Coronary artery (tissue), 2 donors: ENCODE measurements at regions not wholly inside any gene's neighbourhood (a gene's known extent, or its start where the extent isn't known, plus 50 kb on each side); places are given as distances from the start of the nearest gene placed in this dataset.
"Not testable (repeated sequence)": the region's sequence is repeated elsewhere in the genome, so short reads cannot be mapped to it uniquely, and the experiment has no call there.

Source experiments
- DNase-seq: peaks from one replicate; pipeline ENCODE4 v3.0.0-alpha.2; 2017; ENCODE audit warnings: low spot score
- H3K27ac ChIP-seq, 2 donors: fragments of 200-600 bp; sonication (generic); one replicate each; pipeline ENCODE4 v1.5.1; 2016 to 2019
- H3K4me3 ChIP-seq: fragments of 200-600 bp; sonication (generic); 2 replicates; pipeline ENCODE4 v1.5.1; 2016; ENCODE audit warnings: mild to moderate bottlenecking, moderate library complexity
- TF ChIP-seq, protein P1 (sequence below): fragments of 200-600 bp; sonication (generic); IDR thresholded peaks from one replicate; pipeline ENCODE4 v1.5.1; 2019; ENCODE audit warnings: antibody characterized with exemption

DNA sequence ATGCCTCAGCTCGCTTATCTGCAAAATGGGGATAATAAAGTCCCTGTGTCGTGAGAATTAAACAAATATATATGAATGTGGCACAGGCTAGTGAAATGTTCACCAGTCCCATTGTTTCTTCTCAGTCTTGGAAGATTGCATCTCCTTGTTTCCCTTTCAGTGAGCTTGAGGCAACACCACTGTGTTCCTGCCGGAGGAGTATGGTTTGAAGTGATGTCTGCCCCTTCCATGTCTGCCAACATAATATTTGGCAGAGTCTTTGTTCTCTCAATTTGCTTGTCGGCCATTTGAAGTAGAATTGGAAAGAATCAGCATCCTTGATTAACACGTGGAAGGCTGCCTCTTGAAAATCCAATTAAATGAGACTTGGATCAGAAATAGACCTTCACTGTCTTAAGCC, 1088.5 kb upstream of the INTU start:
- Histone ChIP-seq H3K27ac (no peak overlapping the region), H3K4me3 (no peak overlapping the region)
- no peak for DNase-seq
- TF ChIP-seq, protein P1, sequence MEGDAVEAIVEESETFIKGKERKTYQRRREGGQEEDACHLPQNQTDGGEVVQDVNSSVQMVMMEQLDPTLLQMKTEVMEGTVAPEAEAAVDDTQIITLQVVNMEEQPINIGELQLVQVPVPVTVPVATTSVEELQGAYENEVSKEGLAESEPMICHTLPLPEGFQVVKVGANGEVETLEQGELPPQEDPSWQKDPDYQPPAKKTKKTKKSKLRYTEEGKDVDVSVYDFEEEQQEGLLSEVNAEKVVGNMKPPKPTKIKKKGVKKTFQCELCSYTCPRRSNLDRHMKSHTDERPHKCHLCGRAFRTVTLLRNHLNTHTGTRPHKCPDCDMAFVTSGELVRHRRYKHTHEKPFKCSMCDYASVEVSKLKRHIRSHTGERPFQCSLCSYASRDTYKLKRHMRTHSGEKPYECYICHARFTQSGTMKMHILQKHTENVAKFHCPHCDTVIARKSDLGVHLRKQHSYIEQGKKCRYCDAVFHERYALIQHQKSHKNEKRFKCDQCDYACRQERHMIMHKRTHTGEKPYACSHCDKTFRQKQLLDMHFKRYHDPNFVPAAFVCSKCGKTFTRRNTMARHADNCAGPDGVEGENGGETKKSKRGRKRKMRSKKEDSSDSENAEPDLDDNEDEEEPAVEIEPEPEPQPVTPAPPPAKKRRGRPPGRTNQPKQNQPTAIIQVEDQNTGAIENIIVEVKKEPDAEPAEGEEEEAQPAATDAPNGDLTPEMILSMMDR, result no peak

DNA sequence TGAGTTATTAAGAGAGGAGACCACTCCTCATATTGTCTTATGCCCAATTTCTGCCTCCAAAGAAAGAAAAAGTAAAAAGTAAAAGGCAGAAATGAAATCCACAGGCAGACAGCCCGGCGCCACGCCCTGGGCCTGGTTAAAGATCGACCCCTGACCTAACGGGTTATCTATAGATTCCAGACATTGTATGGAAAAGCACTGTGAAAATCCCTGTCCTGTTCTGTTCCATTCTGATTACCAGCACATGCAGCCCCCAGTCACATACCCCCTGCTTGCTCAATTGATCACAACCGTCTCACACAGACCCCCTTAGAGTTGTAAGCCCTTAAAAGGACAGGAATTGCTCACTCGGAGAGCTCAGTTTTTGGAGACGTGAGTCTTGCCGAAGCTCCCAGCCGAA, 1086.6 kb upstream of the INTU start:
- not testable (repeated sequence) for H3K4me3 ChIP-seq, DNase-seq, H3K27ac ChIP-seq

DNA sequence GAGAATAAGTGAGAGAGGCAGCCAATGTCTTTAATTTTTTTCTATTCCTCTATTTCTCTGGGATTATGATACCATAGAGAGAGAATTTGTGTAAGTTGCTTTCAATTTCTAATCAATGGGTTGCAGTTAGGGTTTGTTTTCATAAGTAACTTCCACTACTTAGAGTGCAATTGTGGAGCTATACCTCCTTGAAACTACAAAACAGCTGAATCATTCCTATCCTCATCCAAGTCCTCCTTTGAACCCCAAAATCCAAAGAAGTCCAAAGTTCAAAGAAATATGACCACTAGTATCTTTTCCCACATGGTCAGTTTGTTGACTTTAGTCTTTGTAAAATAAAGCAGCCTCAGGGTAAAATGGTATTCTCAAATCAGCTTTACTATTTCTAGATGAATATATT, 1085.4 kb upstream of the INTU start:
- DNase-seq, result no peak
- TF ChIP-seq, protein P1, result no peak
- H3K4me3 ChIP-seq, result no peak overlapping the region
- no peak overlapping the region for H3K27ac ChIP-seq

DNA sequence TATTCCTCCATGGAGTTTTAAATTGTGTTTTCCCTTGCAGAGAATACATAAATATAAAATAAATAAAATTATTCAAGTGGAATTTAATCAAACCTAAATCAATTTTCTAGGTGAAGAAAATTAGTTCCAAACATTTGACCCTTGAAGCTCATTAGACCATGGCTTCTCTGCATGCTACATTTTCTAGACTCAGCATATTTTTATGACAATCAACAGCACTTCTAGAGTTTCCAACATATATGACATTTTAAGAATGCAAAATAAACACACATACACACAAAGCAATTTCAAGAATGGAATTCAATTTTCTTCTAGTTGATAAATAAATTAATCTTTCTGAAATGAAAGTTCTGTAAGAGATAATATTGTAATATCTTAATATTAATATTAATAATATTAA, 1083.9 kb upstream of the INTU start:
- H3K27ac ChIP-seq, result no peak overlapping the region
- DNase-seq, result no peak
- TF ChIP-seq, protein P1, result no peak
- no peak overlapping the region for H3K4me3 ChIP-seq

DNA sequence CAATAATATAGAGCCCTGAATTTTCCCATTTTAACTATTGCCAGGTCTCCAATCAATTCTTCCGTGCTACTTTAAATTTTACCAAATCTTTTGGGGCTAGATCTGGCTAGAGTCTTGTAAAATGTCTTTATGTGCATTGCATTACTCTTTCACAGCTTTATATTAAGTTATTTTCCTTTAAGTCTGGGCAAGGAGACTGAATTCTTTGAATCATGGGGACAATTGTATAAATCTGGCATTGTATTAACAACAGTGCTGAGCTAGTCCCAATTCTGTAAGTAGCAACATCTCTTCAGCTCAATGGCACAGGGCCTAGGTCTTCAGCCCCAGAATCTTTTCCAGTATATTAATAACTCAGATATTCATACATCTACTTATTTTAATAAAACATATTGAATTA, 1080.4 kb upstream of the INTU start:
- Histone ChIP-seq H3K27ac (no peak overlapping the region), H3K4me3 (no peak overlapping the region)
- no peak for DNase-seq
- TF ChIP-seq, protein P1, result no peak

DNA sequence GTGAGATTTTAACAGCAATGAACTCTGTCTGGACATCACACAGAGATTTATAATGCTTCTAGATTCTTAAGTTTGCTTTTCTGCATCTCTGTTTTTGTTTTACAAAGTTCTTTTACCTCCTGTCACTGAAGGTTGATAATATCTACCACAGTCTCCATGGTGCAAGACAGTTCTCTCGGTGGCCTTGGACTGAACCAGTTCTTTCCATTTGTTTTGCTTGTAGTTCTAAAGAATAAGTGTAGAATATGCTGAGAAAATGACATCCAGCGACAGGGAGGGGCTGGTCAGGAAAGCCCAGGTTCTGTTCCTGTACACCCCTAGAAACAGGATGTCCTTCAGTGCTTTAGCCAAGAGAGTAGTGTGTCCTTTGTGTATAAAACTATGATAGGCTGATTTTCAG, 1079.5 kb upstream of the INTU start:
- Histone ChIP-seq H3K4me3 (no peak overlapping the region), H3K27ac (no peak overlapping the region)

DNA sequence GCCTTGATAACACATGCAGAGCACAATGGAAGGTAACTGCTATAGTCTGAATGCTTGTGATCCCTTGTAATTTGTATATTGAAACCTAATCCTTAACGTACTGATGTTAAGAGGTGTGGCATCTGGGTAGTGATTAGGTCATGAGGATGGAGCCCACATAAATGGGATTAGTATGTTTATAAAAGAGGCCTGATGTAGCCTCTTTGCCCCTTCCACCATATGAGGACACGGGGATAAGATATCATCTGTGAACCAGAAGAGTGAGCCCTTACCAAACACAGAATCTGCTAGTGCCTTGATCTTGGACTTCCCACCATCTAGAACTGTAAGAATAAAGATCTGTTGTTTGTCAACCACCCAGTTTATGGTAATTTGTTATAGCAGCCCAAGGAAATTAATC, 1074.2 kb upstream of the INTU start:
- Histone ChIP-seq H3K27ac (no peak overlapping the region), H3K4me3 (no peak overlapping the region)
- TF ChIP-seq, protein P1, result no peak
- no peak for DNase-seq

More for the DNA sequence above, 1079.5 kb upstream of the INTU start:
- DNase-seq, result no peak
- TF ChIP-seq, protein P1, result no peak

DNA sequence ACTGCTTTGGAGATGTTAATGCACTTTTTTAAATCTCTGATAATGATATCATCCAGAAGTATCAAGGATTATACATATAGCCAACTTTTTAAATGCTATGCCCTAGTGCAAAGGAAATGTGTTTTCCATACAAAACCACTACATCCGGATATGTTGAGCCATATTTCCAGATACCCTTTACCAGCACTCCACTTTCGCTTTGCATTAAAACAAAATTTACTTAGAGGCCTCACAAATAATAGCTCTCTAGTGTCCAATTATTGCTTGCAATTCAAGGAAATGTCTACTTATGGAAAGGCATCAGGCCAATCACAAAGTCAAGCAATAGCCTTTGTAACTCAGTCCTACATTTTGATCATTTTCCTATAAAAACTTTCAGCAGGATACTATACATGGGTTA, 1072.8 kb upstream of the INTU start:
- TF ChIP-seq, protein P1, result no peak
- Histone ChIP-seq H3K4me3 (no peak overlapping the region), H3K27ac (no peak overlapping the region)
- DNase-seq, result no peak
